Nephron progenitor cell (in vitro differentiated cells): ENCODE measurements at regions not wholly inside any gene's neighbourhood (a gene's known extent, or its start where the extent isn't known, plus 50 kb on each side); places are given as distances from the start of the nearest gene placed in this dataset.

Experiments
- DNase-seq: peaks from one replicate; pipeline ENCODE4 v3.0.0; 2021
- H3K27ac Mint-ChIP-seq: 2 replicates; pipeline ENCODE4 v1.8.0; 2021; ENCODE audit warnings: mild to moderate bottlenecking, moderate library complexity, mixed read lengths
- H3K27me3 Mint-ChIP-seq: 2 replicates; pipeline ENCODE4 v1.8.0; 2021; ENCODE audit warnings: mild to moderate bottlenecking, low read depth, mixed read lengths; ENCODE audit not compliant: poor library complexity
- H3K36me3 Mint-ChIP-seq: 2 replicates; pipeline ENCODE4 v1.8.0; 2021; ENCODE audit warnings: low read depth, mixed read lengths
- H3K4me1 Mint-ChIP-seq: 2 replicates; pipeline ENCODE4 v1.8.0; 2021; ENCODE audit warnings: mixed read lengths
- H3K4me3 Mint-ChIP-seq: 2 replicates; pipeline ENCODE4 v1.8.0; 2021; ENCODE audit warnings: mild to moderate bottlenecking, moderate library complexity, mixed read lengths
- H3K9me3 Mint-ChIP-seq: 2 replicates; pipeline ENCODE4 v1.8.0; 2021; ENCODE audit warnings: mild to moderate bottlenecking, moderate library complexity, mixed read lengths
- CTCF ChIP-seq: fragments of 200-600 bp; sonication (generic); IDR thresholded peaks from 2 replicates; pipeline ENCODE4 v1.5.0; 2021; ENCODE audit warnings: antibody characterized with exemption

DNA sequence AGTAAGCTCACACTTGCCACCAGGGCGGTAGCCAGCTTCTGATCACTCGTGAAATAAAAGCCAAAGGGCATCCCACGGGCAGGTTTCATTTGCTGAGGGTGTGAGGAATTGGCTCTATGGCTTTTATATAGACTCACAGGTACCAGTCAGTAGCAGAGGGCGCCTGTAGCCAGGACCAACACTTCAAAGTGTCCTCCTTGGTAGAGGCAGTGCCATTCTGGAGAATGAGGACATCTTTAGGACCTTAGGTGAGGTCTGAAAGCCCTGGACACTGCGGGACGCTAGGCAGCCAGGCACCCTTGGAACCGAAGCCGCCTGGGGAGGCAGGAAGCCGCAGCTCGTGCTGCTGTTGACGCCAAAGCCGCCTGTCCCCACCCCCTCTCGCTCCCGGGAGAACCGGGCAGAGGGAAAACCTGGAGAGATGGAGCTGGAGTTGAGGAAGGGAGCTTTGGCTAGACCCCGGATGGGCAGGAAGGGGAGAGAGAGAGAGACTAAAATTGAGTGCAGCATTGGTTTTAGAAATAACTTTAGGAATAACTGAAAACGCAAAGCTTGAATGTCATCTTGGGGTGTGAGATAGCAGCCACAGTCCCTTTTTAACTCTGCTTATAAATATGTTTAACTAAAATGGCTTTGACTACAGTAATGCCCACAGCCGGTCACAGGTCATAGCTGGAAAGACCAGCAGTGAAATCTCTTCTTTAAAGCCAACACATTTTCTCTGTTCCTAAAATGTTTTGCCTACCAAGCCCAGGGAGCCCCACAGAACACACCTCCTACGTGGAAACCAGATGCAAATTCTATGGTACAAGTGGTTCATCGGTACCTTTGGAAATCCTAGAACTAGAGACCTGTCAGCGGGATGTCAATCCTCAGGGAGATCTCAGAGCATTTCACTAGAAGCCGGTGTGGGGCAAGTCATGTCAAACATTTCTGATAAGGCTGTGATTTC, 128.5 kb upstream of the CDYL start:
- H3K4me3 Mint-ChIP-seq = peak overlapping the region; percentile 70
- peaks cover 12% of the 10 kb centered on the region for H3K4me1 Mint-ChIP-seq
- no peak overlapping the region for H3K27ac Mint-ChIP-seq
- no peak for TF ChIP-seq CTCF
- peaks cover 18% of the 10 kb centered on the region for H3K9me3 Mint-ChIP-seq
- H3K27me3 Mint-ChIP-seq = no peaks in the 10 kb centered on the region
- H3K36me3 Mint-ChIP-seq = peaks cover 11% of the 10 kb centered on the region
- peak; percentile 87 for DNase-seq

DNA sequence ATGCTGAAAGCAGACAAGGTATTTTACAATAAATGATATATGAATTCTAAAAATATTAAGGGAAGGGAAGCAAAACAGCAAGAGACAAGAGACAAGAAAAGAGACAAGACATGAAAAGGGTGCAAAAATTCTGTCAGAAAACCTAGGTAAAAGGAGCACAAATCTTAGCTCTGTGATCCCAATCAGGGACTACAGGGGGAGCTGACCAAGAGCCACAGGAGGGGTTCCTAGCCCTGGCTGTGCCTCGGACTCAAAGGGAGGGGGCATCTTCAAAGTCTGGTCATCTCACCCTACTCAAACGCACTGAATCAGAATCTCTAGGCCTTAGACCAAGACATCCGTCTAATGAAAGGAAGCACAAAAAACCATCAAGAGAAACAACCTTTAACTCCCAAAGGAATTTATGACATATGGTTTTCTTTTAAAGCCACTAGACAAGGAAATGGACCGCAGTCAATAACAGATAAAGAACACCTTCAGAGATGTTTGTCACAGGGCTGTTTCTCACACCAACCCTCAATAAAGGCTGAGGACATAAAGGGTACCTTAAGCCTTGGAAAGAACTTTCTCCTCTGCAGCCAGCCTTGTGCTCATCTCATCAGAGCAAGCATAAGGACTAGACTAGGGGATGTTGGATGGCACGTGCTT, 130.4 kb upstream of the CDYL start:
- Mint-ChIP-seq H3K4me3 (no peak overlapping the region), H3K27me3 (no peaks in the 10 kb centered on the region)

GRCh38 chr6:4644996-4645395, 131.2 kb upstream of the CDYL start:
- no peak for TF ChIP-seq CTCF
- no peaks in the 10 kb centered on the region for H3K27me3 Mint-ChIP-seq
- peaks cover 18% of the 10 kb centered on the region for H3K4me1 Mint-ChIP-seq
- H3K27ac Mint-ChIP-seq = no peak overlapping the region
- no peak overlapping the region for H3K4me3 Mint-ChIP-seq
- peaks cover 7% of the 10 kb centered on the region for H3K36me3 Mint-ChIP-seq
- DNase-seq = no peak
- peaks cover 27% of the 10 kb centered on the region for H3K9me3 Mint-ChIP-seq

More for the DNA sequence above, 130.4 kb upstream of the CDYL start:
- peaks cover 12% of the 10 kb centered on the region for H3K4me1 Mint-ChIP-seq
- peaks cover 21% of the 10 kb centered on the region for H3K9me3 Mint-ChIP-seq
- H3K36me3 Mint-ChIP-seq = peaks cover 7% of the 10 kb centered on the region
- peak overlapping the region; percentile 80 for H3K27ac Mint-ChIP-seq
- DNase-seq = no peak
- TF ChIP-seq CTCF = no peak

- Mint-ChIP-seq H3K27ac (no peak overlapping the region), H3K4me3 (no peak overlapping the region), H3K4me1 (peaks cover 12% of the 10 kb centered on the region), H3K36me3 (peaks cover 7% of the 10 kb centered on the region), H3K27me3 (no peaks in the 10 kb centered on the region), H3K9me3 (peaks cover 34% of the 10 kb centered on the region)
- no peak for TF ChIP-seq CTCF
- DNase-seq = no peak
These were observed 134.7 kb upstream of the CDYL start for GRCh38 chr6:4641461-4641860.

DNA sequence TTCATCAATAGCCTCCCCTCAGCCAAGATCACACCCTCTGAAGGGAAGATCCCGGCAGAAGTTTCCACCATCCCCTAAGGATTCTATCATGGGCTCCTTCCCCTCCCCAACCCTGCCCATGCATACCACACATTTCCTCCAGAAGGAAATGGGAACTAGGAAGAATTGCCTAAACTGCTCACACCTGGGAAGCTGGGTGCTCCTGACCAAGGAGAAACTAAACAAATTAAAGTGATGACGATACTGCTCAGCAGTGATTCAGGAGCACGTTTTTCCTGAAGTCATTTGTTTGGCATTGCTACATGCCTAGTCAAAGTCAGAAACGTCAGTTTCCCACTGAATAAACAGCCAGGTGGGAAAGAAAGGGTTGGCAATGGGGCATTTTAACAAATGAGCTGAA, 136.1 kb upstream of the CDYL start:
- no peak for DNase-seq
- H3K9me3 Mint-ChIP-seq = peaks cover 34% of the 10 kb centered on the region
- no peak for TF ChIP-seq CTCF
- no peaks in the 10 kb centered on the region for H3K27me3 Mint-ChIP-seq
- no peak overlapping the region for H3K4me3 Mint-ChIP-seq
- peaks cover 12% of the 10 kb centered on the region for H3K4me1 Mint-ChIP-seq
- H3K27ac Mint-ChIP-seq = no peak overlapping the region
- peaks cover 7% of the 10 kb centered on the region for H3K36me3 Mint-ChIP-seq
